ENCODE measurements at regions not wholly inside any gene's neighbourhood (a gene's known extent, or its start where the extent isn't known, plus 50 kb on each side); places are given as distances from the start of the nearest gene placed in this dataset.

- Histone ChIP-seq H3K4me3 (no peak overlapping the region), H3K4me1 (no peaks in the 10 kb centered on the region), H3K27me3 (no peaks in the 10 kb centered on the region), H3K27ac (no peak overlapping the region), H3K9me3 (peaks cover 0 to 10% (median 0%) of the 10 kb centered on the region in 4 donors), H3K36me3 (no peaks in the 10 kb centered on the region)
- WGBS, 2 donors: 81 to 87% methylated on average over 6 of the region's 6 CpGs
- DNase-seq (no peak), ATAC-seq (ENCODE audit: low FRiP score in 2 of 2) (no peak)
- TF ChIP-seq EP300 (IDR thresholded peaks at IDR 0.05) (no peak), POLR2A (IDR thresholded peaks at IDR 0.05) (no peak), POLR2AphosphoS5 (IDR thresholded peaks at IDR 0.05) (no peak), CTCF (IDR thresholded peaks at IDR 0.05) (no peak)
Observed at GRCh38 chr5:24397601-24398000, 247.2 kb downstream of the CDH10 start.

- no peak overlapping the region for H3K4me3 ChIP-seq
- no peaks in the 10 kb centered on the region for H3K4me1 ChIP-seq
- peaks cover 0 to 10% (median 0%) of the 10 kb centered on the region in 4 donors for H3K9me3 ChIP-seq
- ATAC-seq (ENCODE audit: low FRiP score in 2 of 2) (no peak), DNase-seq (no peak)
- no peaks in the 10 kb centered on the region for H3K36me3 ChIP-seq
- H3K27ac ChIP-seq: no peak overlapping the region
- TF ChIP-seq POLR2AphosphoS5 (IDR thresholded peaks at IDR 0.05): no peak
- TF ChIP-seq POLR2A (IDR thresholded peaks at IDR 0.05): no peak
- TF ChIP-seq CTCF (IDR thresholded peaks at IDR 0.05): no peak
- no peak for TF ChIP-seq EP300 (IDR thresholded peaks at IDR 0.05)
- WGBS, 2 donors: 48 to 52% methylated on average over 3 of the region's 3 CpGs
- no peaks in the 10 kb centered on the region for H3K27me3 ChIP-seq
Observed at GRCh38 chr5:24401773-24402172, 243.0 kb downstream of the CDH10 start.

DNA sequence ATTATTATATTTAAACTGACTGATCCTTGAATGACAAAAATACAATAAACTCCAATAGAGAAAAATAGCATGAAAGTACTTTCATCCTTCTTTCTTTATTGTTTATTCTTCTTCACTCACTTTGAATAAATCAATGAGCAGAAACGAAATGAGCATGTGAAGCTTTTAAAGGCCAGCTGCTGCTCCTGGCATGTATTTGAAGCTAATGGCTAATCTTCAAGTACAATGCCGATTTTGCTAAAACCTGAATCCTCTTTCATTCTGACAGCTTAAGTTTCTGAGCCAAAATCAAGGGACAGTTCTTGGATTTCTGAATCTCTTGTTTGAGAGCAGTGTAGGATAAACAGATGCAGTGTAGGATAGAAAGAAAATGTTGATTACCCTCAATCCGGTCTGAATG is 237.3 kb downstream of the CDH10 start:
- 51 to 56% methylated on average over 3 of the region's 3 CpGs for WGBS, 2 donors
- TF ChIP-seq CTCF (IDR thresholded peaks at IDR 0.05): no peak
- TF ChIP-seq POLR2AphosphoS5 (IDR thresholded peaks at IDR 0.05): no peak
- no peak for TF ChIP-seq POLR2A (IDR thresholded peaks at IDR 0.05)
- no peak for TF ChIP-seq EP300 (IDR thresholded peaks at IDR 0.05)
- ATAC-seq (ENCODE audit: low FRiP score in 2 of 2) (no peak), DNase-seq (no peak)
- Histone ChIP-seq H3K27ac (no peak overlapping the region), H3K4me3 (no peak overlapping the region), H3K9me3 (no peaks in the 10 kb centered on the region), H3K4me1 (no peaks in the 10 kb centered on the region), H3K27me3 (no peaks in the 10 kb centered on the region), H3K36me3 (no peaks in the 10 kb centered on the region)

GRCh38 chr5:24428345-24428744 is 216.4 kb downstream of the CDH10 start:
- no peak overlapping the region for H3K27ac ChIP-seq
- H3K4me1 ChIP-seq: no peaks in the 10 kb centered on the region
- DNase-seq (no peak), ATAC-seq (ENCODE audit: low FRiP score in 2 of 2) (no peak)
- no peaks in the 10 kb centered on the region for H3K27me3 ChIP-seq
- no peaks in the 10 kb centered on the region for H3K36me3 ChIP-seq
- no peak overlapping the region for H3K4me3 ChIP-seq
- TF ChIP-seq CTCF (IDR thresholded peaks at IDR 0.05) (no peak), EP300 (IDR thresholded peaks at IDR 0.05) (no peak)
- 53 to 83% methylated on average over 1 of the region's 1 CpG for WGBS, 2 donors
- no peaks in the 10 kb centered on the region for H3K9me3 ChIP-seq

DNA sequence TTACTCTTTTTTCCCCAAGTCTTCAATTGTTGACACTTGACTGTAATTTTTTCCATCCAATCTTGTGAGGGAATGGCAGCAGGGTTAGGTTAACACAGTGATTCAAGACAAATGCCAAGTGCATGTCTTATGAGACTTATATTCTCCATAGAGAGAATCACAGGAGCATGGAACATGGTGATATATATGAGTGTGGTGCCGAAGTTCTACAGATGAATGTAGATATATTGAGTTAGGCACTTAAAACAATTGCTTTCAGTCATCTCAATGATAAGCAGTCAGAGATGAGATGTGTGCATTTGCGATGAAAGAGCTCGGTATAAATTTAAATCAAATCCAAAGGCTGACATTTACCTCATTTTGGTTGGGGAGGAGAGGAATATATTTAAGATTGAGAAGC is 211.2 kb downstream of the CDH10 start:
- Histone ChIP-seq H3K27me3 (no peaks in the 10 kb centered on the region), H3K27ac (no peak overlapping the region), H3K36me3 (no peaks in the 10 kb centered on the region), H3K9me3 (no peaks in the 10 kb centered on the region), H3K4me1 (no peaks in the 10 kb centered on the region), H3K4me3 (no peak overlapping the region)
- 81 to 88% methylated on average over 3 of the region's 3 CpGs for WGBS, 2 donors
- ATAC-seq (ENCODE audit: low FRiP score in 2 of 2): no peak
- TF ChIP-seq POLR2AphosphoS5 (IDR thresholded peaks at IDR 0.05): no peak
- TF ChIP-seq CTCF (IDR thresholded peaks at IDR 0.05): no peak
- no peak for TF ChIP-seq EP300 (IDR thresholded peaks at IDR 0.05)
- TF ChIP-seq POLR2A (IDR thresholded peaks at IDR 0.05): no peak
- no peak for DNase-seq

All from upper lobe of left lung (tissue), 6 donors.